GM18508 (cell line): ENCODE measurements at regions not wholly inside any gene's neighbourhood (a gene's known extent, or its start where the extent isn't known, plus 50 kb on each side); places are given as distances from the start of the nearest gene placed in this dataset.
"Not testable (repeated sequence)": the region's sequence is repeated elsewhere in the genome, so short reads cannot be mapped to it uniquely, and the experiment has no call there.

Experiments
- ATAC-seq: cut with Tn5 transposase; IDR thresholded peaks from one replicate; pipeline ENCODE4 v1.9.1; 2021; ENCODE audit warnings: moderate number of reproducible peaks; ENCODE audit not compliant: insufficient read depth, unreplicated experiment

DNA sequence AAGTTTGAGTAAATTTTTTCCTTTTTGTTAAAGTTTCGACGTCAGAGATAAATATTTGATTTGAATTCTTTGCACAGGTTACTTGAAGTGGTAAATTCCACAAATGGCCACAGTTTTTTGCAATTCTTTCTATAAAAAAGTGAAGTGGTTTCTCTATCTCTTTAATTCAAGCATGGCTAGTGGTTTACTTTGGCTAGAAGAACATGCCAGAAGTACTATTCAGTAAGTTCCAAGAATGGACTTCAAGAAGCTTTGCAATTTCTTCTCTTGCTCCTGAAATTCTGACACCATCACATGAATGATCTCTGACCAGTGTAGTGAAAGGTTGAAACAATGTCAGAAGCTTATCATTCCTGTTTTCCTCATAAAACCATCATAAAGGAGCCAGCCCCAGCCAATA lies 55.7 kb upstream of the RNPC3 start:
- no peak for ATAC-seq

- ATAC-seq, result no peak
These were observed 58.4 kb upstream of the RNPC3 start for GRCh38 chr1:103467100-103467499.

GRCh38 chr1:103461161-103462105 lies 64.1 kb upstream of the RNPC3 start:
- ATAC-seq, result peak; percentile 65

DNA sequence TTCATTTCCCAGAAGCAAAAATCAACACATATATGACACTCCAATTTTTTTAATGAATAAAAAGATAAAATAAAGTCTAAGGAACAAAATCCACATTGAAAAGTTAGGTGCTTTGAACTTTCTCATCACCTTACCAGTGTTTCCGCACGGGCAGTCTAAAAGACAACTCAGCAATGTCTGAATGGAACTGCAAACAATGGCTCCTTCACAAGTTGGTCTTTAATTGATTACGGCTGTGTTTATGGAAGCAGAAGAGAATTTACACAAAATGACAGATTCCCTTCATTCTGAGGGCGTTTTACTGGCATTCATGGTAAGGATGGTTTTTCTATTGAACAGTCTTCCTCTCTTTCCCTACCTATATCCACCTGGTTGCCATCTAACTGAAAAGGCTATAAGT lies 65.0 kb upstream of the RNPC3 start:
- no peak for ATAC-seq

GRCh38 chr1:103459346-103459745 lies 66.2 kb upstream of the RNPC3 start:
- no peak for ATAC-seq

GRCh38 chr1:103457886-103458455 lies 67.5 kb upstream of the RNPC3 start:
- no peak for ATAC-seq

DNA sequence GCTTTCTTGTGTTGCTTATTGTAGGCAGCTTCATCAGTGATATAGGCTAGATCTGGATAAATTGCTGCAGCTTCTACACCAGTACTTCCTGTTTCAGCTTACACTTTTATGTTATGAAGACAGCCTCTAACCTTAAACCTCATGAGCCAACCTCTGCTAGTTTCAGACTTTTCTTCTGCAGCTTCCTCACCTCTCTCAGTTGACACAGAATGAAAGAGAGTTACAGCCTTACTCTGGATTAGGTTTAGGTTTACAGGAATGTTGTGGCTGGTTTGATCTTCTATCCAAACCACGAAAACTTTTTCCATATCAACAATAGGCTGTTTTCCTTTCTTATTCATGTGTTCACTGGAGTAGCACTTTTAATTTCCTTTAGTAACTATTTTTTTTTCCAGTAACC lies 76.9 kb upstream of the RNPC3 start:
- ATAC-seq, result no peak

GRCh38 chr1:103447471-103447870 lies 78.0 kb upstream of the RNPC3 start:
- no peak for ATAC-seq

GRCh38 chr1:103441342-103441741 lies 84.2 kb upstream of the RNPC3 start:
- ATAC-seq, result no peak

DNA sequence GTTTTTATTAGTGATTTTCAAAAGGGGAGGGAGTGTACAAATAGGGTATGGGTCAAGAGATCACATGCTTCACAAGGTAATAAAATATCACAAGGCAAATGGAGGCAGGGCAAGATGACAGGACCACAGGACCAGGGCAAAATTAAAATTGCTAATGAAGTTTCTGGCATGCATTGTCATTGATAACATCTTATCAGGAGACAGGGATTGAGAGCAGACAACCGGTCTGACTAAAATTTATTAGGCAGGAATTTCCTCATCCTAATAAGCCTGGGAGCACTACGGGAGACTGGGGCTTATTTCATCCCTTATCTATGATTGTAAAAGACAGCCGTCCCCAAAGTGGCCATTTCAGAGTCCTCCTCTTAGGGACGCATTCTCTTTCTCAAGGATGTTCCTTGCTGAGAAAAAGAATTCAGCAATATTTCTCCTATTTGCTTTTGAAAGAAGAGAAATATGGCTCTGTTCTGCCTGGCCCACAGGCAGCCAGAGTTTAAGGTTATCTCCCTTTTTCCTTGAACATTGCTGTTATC lies 88.9 kb upstream of the RNPC3 start:
- ATAC-seq, result not testable (repeated sequence)

DNA sequence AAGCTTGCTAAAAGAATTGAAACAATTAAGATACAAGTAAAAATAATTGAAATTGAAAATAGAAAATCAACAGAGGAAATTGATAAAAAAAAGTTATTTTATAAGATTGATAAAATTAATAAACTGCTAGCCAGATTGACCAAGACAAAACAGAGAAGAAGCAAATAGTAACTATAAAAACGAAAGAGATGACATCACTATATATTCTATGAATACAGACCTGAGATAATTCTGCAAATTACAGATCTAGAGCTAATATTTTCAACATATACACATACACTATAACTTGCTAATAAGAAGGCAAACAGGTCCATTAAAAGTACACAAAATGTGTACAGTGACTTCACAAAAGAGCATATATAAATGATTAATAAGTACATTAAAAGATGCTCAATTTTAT lies 90.1 kb upstream of the RNPC3 start:
- no peak for ATAC-seq

GRCh38 chr1:103424650-103425049 lies 100.8 kb upstream of the RNPC3 start:
- no peak for ATAC-seq

GRCh38 chr1:103416681-103417286 lies 108.7 kb upstream of the RNPC3 start:
- no peak for ATAC-seq

GRCh38 chr1:103387898-103388297 lies 137.6 kb upstream of the RNPC3 start:
- no peak for ATAC-seq

DNA sequence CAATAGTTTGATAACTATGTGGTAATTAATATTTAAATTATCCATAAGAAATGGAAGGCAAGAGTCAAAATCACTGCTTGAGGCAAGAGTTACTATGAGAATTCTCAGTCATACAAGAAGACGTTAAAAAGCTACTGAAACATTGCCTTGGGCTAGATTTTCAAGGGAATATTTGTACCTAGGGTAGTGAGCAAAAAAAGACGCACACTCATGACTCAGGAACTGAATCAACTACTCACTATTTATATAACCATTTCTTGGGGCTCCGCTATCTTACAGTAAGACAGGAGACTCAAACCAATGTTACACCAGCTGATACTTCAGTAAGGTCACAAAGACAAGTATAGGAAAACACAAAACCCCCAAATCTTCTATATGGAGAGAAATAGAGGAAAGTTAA lies 151.5 kb upstream of the RNPC3 start:
- no peak for ATAC-seq

- ATAC-seq, result no peak
These were observed 152.6 kb upstream of the RNPC3 start for GRCh38 chr1:103372866-103373265.

DNA sequence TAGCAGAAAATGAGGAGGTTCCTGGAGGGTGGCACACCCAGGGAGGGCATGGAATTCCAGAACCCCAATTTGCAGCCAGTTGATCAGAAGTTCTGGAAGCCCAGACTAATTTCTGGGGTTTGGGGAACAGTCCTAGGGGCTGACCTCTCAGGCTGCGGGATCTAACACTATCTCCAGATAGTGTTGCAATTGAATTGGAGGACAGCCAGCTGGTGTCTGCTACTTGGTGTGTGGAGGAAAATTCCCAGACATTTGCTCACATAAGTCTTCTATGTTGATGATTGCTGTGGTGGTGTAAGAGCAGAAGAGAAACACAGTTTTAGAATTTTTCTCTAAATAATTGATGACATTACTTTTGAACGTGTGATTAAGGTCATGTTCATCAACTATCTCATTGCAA lies 154.3 kb upstream of the RNPC3 start:
- ATAC-seq, result no peak

DNA sequence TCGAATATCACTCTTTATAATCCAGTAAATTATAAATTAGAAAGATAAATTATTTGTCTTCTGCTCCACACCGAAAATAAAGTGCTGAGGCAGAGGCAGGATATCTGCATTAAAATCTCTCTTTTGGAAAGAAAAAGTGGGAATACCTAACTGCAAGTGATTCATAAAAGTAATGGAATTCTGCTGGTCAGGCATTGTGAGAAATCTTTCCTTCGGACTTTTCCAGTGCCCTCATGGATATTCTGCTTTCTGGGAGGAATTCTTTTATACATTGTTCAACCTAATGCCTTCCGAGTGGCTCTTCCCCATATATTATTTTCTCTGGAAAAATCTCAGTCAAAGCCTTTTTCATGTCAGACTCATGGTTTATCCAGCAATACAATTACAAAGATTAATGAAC lies 158.3 kb upstream of the RNPC3 start:
- ATAC-seq, result no peak

DNA sequence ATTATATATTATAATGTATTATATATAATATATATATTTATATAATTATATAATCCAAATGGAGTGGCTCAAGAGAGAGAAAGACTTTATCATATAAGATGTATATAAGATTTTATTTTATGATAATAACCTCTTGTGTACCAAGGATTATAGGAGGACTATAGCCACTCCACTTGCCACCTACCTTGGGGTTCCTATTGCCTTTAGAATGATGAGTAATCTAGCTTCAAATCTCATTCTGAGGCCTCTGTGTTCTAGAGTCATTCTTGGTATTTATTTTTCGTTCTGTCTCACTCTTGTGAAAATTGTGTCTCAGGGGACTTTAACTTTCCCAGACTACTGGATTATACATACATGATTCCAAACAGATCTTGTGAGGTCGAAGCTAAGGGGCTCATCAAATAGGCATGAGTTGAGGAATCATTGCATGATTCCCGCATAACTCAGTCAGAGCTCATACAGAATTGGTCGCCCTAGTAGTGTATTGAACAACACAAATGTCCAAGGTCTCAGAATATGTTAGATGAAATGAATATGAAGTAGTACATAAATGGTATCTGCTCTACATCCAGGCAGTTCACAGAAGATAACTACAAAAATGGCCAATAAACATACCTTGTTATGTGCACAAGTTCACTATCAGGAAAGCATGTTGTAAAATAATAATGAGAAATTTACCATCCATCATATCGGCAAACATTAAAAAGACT lies 159.5 kb upstream of the RNPC3 start:
- ATAC-seq, result no peak

DNA sequence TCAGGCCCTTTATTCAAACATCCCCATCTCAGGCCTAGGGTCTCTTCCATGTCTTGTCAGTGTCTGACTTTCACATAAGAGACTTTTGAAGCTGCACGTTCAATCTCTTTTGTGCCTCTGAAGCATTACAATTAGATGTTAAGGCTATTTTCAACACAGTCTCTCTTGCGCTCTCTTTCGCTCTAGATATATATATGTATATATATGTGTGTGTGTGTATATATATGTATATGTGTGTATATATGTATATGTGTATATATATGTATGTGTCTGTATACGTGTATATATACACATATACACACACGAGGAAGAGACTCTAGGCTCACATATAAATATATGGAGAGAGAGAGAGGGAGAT lies 162.5 kb upstream of the RNPC3 start:
- ATAC-seq, result no peak
